Spleen (tissue), 11 donors: ENCODE measurements at regions not wholly inside any gene's neighbourhood (a gene's known extent, or its start where the extent isn't known, plus 50 kb on each side); places are given as distances from the start of the nearest gene placed in this dataset.
"Not testable (repeated sequence)": the region's sequence is repeated elsewhere in the genome, so short reads cannot be mapped to it uniquely, and the experiment has no call there.

Experiments
- DNase-seq: peaks from one replicate; pipeline ENCODE4 v3.0.0-alpha.2; 2020
- H3K27ac ChIP-seq, 8 donors: fragments of 200-600 bp; sonication (generic) in 7 of 8; 1 replicate in 4 of 8; 2 replicates in 4 of 8; pipeline versions ENCODE4 v1.5.0 to v1.8.0; 2016 to 2021; ENCODE audit warnings: inconsistent platforms in 4 of 8, mild to moderate bottlenecking in 4 of 8, moderate library complexity in 1 of 8
- H3K27me3 ChIP-seq, 7 donors: fragments of 200-600 bp; sonication (generic) in 6 of 7; replicated peaks in 1 of 7; 1 replicate in 4 of 7; 2 replicates in 3 of 7; pipeline versions ENCODE4 v1.5.0 to v1.8.0; 2016 to 2021; ENCODE audit warnings: inconsistent platforms in 3 of 7, mild to moderate bottlenecking in 1 of 7
- H3K36me3 ChIP-seq, 6 donors: fragments of 200-600 bp; sonication (generic) in 5 of 6; 1 replicate in 4 of 6; 2 replicates in 2 of 6; pipeline versions ENCODE4 v1.5.0 to v1.8.0; 2016 to 2021; ENCODE audit warnings: inconsistent platforms in 2 of 6
- H3K4me1 ChIP-seq, 6 donors: fragments of 200-600 bp; sonication (generic) in 5 of 6; 1 replicate in 3 of 6; 2 replicates in 3 of 6; pipeline versions ENCODE4 v1.5.0 to v1.8.0; 2016 to 2021; ENCODE audit warnings: inconsistent platforms in 3 of 6
- H3K4me3 ChIP-seq, 8 donors: fragments of 200-600 bp; sonication (generic) in 7 of 8; 1 replicate in 4 of 8; 2 replicates in 4 of 8; pipeline versions ENCODE4 v1.5.0 to v1.8.0; 2016 to 2021; ENCODE audit warnings: inconsistent platforms in 4 of 8, mild to moderate bottlenecking in 4 of 8, moderate library complexity in 2 of 8
- H3K9me3 ChIP-seq, 8 donors: fragments of 200-600 bp; sonication (generic) in 7 of 8; 1 replicate in 4 of 8; 2 replicates in 4 of 8; pipeline versions ENCODE4 v1.5.0 to v1.8.0; 2016 to 2021; ENCODE audit warnings: inconsistent platforms in 4 of 8
- CTCF ChIP-seq, 11 experiments: fragments of 200-600 bp in 7 of 11; fragments of 450-650 bp in 4 of 11; sonication (generic) in 4 of 11; IDR thresholded peaks in 8 of 11; conservative IDR thresholded peaks in 3 of 11; 1 replicate in 7 of 11; 2 replicates in 4 of 11; pipeline versions ENCODE4 v1.4.0 to v1.8.0; 2016 to 2021; ENCODE audit warnings: antibody characterized with exemption in 11 of 11, inconsistent platforms in 4 of 11, mild to moderate bottlenecking in 1 of 11
- POLR2A ChIP-seq, 3 donors: fragments of 450-650 bp; IDR thresholded peaks; one replicate each; pipeline ENCODE4 v1.5.1; 2017; ENCODE audit warnings: antibody characterized with exemption in 3 of 3, mild to moderate bottlenecking in 1 of 3
- POLR2AphosphoS5 ChIP-seq, 3 donors: sonication (generic); formaldehyde crosslinking; IDR thresholded peaks; one replicate each; pipeline ENCODE4 v1.5.1; 2017; ENCODE audit warnings: antibody characterized with exemption in 3 of 3
- WGBS, 5 donors: extraction: QIAGEN DNeasy Blood & Tissue Kit in 3 of 5; methylation state at CpG; one replicate each; pipeline versions ENCODE4 v1.1.5 to v1.1.7; 2013 to 2018; 5-methylcytosine and 5-hydroxymethylcytosine counted together
- intact Hi-C: fragments of 100-400 bp; cut with DNase I; formaldehyde crosslinking; loops from one replicate; pipeline ENCODE4 v1.15.0; 2023; ENCODE audit warnings: low total_unique reads
- donor health status: healthy with polysubstance abuse.
- donor health status: DM: no; HTN: no; CAD: no; lungs with moderate emphysema.
- donor health status: DM: no; HTN: no; CAD: no.
- donor health status: Bipolar disorder and iron deficiency.
- donor health status: healthy.
- donor health status: DM: no; HTN: no; CAD: no.
- donor health status: DM: yes; HTN: yes; CAD: no.

- intact Hi-C loops: no loop called here
- no peak for DNase-seq
- H3K27me3 ChIP-seq: peaks cover 0 to 4% (median 0%) of the 10 kb centered on the region in 7 donors
- TF ChIP-seq CTCF (IDR thresholded peaks at IDR 0.05 in 8 of 11, conservative IDR thresholded peaks at IDR 0.05 in 3 of 11) (no peak), POLR2A (IDR thresholded peaks at IDR 0.05) (no peak), POLR2AphosphoS5 (IDR thresholded peaks at IDR 0.05) (no peak)
- no peaks in the 10 kb centered on the region for H3K9me3 ChIP-seq
- no peak overlapping the region for H3K27ac ChIP-seq
- H3K4me3 ChIP-seq: no peak overlapping the region
- WGBS, 5 donors: 40 to 72% (median 51%) methylated on average over 4 of the region's 4 CpGs
- H3K4me1 ChIP-seq: peaks cover 0 to 26% (median 10%) of the 10 kb centered on the region in 6 donors
- no peaks in the 10 kb centered on the region for H3K36me3 ChIP-seq
Observed at GRCh38 chrX:45803383-45803921, 602.8 kb upstream of the DIPK2B start.

- Histone ChIP-seq H3K4me3 (no peak overlapping the region), H3K9me3 (no peaks in the 10 kb centered on the region), H3K27me3 (peaks cover 0 to 6% (median 0%) of the 10 kb centered on the region in 7 donors), H3K36me3 (no peaks in the 10 kb centered on the region), H3K27ac (peak overlapping the region in 2 of 8 donors; percentile 11 to 34), H3K4me1 (peaks cover 0 to 8% (median 0%) of the 10 kb centered on the region in 6 donors)
- TF ChIP-seq POLR2A (IDR thresholded peaks at IDR 0.05) (no peak), POLR2AphosphoS5 (IDR thresholded peaks at IDR 0.05) (no peak), CTCF (IDR thresholded peaks at IDR 0.05 in 8 of 11, conservative IDR thresholded peaks at IDR 0.05 in 3 of 11) (peak in 6 of 11 experiments; percentile 20 to 49 (median 38))
- no peak for DNase-seq
- intact Hi-C loops: no loop called here
- 26 to 47% (median 30%) methylated on average over 6 of the region's 6 CpGs for WGBS, 5 donors
Observed at GRCh38 chrX:45801554-45801953, 600.9 kb upstream of the DIPK2B start.

- DNase-seq, H3K9me3 ChIP-seq, H3K27me3 ChIP-seq, intact Hi-C loops, H3K4me1 ChIP-seq, H3K4me3 ChIP-seq, H3K36me3 ChIP-seq: not testable (repeated sequence)
- WGBS, 5 donors: 62 to 90% (median 73%) methylated on average over 8 to 16 of the region's 16 CpGs
- peak overlapping the region in 2 of 8 donors; percentile 11 to 34 for H3K27ac ChIP-seq
Observed at GRCh38 chrX:45800746-45801453, 600.2 kb upstream of the DIPK2B start.

- WGBS, 5 donors: 75 to 92% (median 81%) methylated on average over 6 of the region's 6 CpGs
- no peaks in the 10 kb centered on the region for H3K9me3 ChIP-seq
- no peak overlapping the region for H3K27ac ChIP-seq
- no peak for DNase-seq
- H3K4me3 ChIP-seq: no peak overlapping the region
- H3K36me3 ChIP-seq: no peaks in the 10 kb centered on the region
- peaks cover 0 to 3% (median 0%) of the 10 kb centered on the region in 6 donors for H3K4me1 ChIP-seq
- TF ChIP-seq POLR2AphosphoS5 (IDR thresholded peaks at IDR 0.05): no peak
- peaks cover 0 to 6% (median 0%) of the 10 kb centered on the region in 7 donors for H3K27me3 ChIP-seq
- intact Hi-C loops: no loop called here
Observed at GRCh38 chrX:45799576-45799975, 598.9 kb upstream of the DIPK2B start.

GRCh38 chrX:45795546-45795945, 594.9 kb upstream of the DIPK2B start:
- intact Hi-C loops: no loop called here
- peaks cover 0 to 6% (median 0%) of the 10 kb centered on the region in 7 donors for H3K27me3 ChIP-seq
- peaks cover 0 to 3% (median 0%) of the 10 kb centered on the region in 6 donors for H3K4me1 ChIP-seq
- no peak for TF ChIP-seq CTCF (IDR thresholded peaks at IDR 0.05 in 8 of 11, conservative IDR thresholded peaks at IDR 0.05 in 3 of 11)
- TF ChIP-seq POLR2A (IDR thresholded peaks at IDR 0.05): no peak
- no peak for TF ChIP-seq POLR2AphosphoS5 (IDR thresholded peaks at IDR 0.05)
- no peak for DNase-seq
- peaks cover 0 to 3% (median 0%) of the 10 kb centered on the region in 8 donors for H3K9me3 ChIP-seq
- H3K4me3 ChIP-seq: no peak overlapping the region
- H3K36me3 ChIP-seq: no peaks in the 10 kb centered on the region
- H3K27ac ChIP-seq: no peak overlapping the region
